NCI-H2081 (cell line): ENCODE measurements at regions not wholly inside any gene's neighbourhood (a gene's known extent, or its start where the extent isn't known, plus 50 kb on each side); places are given as distances from the start of the nearest gene placed in this dataset.
A peak's percentile ranks its signal among the peaks of the same experiment; 100 is the strongest.

Source experiments
- DNase-seq, 2 experiments: peaks; one replicate each; lab custom pipeline; 2025; lab: John Stamatoyannopoulos, UW

DNA sequence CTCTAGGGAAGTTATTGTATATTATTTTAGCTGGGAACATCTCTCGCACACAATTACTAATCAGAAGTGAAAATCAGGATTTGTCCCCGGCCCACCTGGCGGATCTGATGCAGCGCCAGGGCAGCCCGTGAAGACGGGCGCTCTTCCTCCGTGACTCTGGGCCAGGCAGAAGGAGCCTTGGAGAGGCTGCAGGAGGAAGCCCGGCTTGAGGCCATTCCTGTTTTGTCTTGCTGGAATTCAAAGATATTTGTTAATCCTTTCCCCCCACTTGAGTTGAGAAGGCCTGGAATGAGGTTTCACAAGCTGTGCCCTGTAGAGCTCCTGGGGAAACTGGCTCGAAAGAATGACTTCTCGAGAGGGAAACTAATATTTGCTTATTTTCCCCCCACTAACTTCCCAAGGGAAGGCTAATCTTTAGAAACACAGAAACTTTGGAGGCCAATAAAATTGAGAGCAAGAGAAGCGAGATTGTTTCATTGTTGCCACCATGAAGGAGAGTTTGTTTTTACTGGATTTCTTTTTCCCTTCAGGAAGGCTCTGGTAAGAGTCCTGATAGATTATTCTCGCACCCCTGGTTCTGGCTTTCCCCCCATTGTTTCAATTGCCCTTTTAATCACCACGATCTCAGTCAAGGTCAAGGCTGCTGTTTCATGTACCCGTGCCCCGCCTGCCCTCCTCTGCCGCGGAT lies 92.8 kb upstream of the SEPTIN5 start:
- no peak for DNase-seq

DNA sequence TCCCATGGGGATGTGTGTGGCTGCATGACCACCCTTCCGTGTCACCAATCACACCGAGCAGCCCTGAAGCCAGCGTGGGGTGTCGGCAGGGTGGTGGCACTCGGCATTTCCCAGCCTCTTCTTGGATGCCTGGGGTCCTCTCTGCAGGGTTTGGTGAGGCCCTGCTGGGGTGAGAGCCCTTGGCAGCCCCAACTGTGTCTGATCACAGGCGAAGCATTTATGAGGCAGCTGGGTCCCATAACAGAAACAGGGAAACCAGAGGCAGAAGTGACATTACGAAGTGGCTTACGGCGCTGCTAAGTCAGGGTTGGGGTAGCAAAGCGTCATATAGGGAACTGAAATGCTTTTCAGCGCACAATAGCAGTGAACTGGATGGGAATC lies 92.3 kb upstream of the SEPTIN5 start:
- DNase-seq: no peak

DNA sequence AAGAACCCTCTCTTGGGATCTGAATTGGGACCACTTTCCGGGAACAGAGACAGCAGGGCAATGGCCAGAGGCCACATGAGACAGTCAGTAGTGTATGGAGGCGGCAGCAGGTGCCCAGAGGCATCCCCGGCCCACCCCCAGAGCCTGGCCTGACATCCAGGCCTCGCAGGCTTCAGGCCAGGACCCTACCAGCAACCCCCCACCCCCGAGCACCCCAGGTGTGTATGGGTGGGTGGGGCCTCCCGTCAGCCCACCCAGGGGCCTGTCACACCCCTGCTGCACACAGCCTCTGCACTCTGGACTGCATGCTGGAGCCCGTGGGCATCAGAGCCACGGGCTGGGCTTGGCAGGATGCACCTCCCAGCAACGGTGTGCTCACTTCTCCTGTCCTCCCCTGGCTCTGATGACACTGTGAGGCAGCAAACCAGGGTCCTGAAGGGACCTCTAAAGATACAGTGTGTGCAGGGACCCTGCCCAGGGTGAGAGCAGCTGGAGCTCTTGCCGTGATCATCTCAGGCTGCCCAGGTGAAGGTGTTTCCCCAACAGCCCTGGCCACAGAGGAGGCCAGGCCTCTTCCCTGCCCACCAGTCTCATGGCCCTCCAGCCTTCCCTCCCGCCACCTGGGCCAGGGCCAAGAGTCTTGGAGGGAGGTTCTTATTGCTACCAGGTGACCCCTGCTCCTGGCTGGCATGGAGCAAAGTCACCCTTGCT lies 88.8 kb upstream of the SEPTIN5 start:
- no peak for DNase-seq

DNA sequence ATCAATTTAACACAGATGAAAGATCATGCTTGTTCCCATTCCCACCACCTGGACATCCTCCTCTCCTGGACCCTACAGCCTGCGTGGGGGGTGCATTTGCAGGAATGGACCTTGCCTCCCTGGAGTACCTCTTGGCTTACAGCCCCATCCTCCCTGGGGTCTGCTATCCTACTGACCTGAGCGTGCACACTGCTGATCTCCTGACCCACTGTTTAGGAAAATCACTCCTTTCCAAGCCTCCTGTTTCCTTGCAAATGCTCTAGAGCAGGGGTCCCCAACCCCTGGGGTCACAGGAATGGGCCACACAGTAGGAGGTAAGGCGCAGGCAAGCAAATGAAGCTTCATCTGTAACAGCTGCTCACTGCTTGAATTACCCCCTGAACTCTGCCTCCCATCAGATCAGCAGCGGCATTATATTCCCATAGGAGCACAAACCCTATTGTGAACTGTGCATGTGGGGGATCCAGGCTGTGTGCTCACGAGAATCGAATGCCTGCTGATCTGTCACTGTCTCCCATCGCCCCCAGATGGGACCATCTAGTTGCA lies 88.2 kb upstream of the SEPTIN5 start:
- DNase-seq: no peak

DNA sequence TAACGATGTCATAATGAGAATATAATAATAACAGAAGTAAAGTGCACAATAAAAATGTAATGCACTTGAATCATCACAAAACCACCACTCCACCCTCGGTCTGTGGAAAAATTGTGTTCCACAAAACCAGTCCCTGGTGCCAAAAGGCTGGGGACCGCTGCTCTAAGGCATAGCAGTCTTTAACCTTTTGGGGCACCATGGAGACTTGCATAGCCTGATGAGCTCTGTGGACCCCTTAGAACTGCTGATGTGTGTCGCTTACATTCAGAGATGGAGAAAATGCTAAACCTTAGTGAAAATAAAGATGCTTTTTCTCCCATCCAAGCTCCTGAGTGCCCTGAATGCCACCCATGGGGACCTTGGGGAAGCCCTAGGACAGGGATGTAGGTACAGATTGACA lies 87.6 kb upstream of the SEPTIN5 start:
- DNase-seq: no peak

DNA sequence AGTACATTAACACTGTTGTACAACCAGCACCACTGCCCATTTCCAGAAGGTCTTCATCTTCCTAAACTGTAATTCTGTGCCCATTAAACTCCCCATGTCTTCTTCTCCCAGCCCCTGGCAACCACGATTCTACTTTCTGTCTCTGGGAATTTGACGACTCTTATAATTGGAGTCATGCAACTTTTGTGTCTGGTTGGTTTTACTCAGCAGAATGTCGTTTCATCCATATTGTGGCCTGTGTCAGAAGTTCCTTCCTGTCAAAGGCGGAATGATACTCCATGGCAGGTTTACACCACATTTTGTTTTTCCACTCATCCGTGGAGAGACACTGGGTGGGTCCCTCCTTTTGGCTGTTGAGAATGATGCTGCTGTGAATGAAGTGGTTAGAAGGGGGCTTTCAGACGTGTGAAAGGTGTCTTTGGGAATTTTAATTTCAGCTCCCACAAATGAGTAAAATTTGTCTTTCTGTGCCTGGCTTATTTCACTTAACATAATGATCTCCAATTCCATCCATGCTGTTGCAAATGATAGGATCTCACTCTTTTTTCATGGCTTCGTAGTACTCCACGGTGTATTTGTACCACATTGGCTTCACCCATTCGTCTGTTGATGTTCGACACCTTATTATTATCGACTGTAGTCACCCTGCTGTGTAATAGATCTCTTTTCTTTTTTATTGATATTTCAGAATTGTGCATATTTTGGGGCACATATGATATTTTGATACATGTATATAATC lies 86.1 kb upstream of the SEPTIN5 start:
- no peak for DNase-seq

DNA sequence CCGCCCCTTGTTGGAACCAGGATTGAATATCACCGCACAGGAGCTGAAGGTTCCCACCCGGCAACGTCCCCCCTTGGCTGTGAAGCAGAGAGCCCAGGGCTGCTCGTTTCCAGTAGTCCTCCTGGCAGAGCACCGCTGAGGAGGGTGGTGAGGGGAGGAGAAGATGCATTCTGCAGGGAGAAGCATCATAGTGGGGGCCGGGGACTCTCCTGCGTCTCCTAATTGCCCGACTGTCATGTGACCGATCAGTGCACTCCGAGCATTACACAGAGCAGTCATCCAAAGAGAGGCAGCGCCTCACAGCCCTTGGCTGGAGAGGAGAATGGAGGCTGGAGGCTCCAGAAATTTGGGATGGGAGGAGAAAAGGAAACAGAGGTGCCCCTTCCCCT lies 85.0 kb upstream of the SEPTIN5 start:
- no peak for DNase-seq

DNA sequence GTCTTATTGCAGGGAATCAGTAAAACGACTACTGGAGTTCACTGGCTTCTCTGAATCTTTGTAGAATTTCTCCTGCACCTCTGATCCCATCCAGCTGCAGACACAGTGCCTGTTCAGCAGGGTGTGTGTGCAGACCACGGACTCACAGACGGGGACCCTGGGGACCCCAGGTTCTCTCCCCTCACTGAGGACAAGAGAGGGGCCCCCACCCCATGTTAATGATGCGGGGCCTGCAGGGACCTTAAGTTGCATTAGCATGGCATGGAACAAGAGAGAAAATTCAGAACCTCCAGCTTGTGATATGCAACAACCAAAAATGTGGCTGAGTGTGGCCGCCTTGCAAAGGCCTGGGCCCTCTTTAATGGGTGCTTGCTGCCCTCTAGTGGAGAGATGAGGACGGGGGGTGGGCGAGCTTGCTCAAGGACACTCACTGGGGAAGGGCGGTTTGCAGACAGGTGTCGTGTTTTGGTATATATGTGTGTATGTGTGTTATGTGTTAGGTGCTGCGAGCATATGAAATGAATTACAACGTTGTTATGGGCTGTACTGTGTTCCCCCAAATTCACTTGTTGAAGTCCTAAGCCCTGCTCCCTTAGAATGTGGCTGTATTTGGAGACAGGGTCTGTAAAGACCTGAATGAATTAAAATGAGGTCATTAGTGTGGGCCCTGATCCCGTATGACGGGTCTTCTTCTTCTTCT lies 84.4 kb upstream of the SEPTIN5 start:
- peak; percentile 76 to 88 for DNase-seq

DNA sequence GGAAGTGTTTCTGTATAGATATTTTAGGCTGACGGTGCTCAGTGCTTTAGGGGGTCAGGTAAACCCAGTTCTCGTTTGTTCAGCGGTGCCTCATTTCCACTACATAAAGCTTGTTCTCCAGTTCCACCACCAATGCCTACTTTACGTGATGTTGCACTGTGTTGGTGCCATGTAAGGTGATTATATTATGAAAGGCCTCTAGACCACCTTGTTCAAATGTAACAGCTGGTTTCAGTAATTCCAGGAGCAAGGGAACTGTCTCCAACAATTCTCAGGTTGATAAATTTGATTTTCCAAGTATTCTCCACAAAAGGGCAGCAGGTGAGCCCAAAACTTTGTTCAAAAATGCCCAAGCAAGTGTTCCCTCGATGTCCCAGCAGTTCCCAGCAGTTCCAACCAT lies 83.7 kb upstream of the SEPTIN5 start:
- DNase-seq: no peak

DNA sequence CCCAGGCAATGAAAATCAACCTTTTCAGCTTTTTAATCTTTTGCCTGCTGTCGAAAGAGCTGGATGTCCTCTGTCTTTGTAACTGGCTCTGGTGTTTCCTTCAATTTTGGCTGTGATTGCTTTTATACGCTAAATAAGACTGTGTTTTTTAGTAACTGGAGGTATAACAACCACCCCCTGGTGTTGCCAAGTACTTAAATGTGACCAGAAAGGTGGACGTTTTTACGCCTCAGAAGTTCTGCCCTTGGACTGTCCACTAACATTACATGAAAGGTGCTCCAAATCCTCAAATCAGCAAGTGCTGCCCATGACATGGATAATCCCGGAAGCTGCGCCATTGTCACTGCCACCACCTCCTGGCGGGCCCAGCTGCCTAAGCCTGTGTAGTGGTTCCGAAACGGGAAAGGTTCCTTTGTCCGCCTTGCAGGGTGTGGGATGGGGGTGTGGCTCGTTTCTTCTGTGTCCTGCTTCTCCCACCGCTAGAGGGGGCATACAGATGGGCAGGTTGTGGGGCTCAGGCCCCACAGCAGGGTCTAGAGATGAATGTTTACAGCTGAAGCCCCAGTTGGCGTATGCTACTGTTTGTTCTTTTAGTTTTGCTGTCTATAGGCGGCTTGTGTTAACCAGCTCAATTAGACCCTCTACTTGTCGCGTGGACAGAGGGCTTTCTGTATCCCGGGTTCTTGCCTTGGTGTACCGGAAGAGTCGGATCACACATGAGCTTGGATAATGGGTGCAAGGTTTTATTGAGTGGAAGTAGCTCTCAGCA lies 82.2 kb upstream of the SEPTIN5 start:
- DNase-seq: peak in 1 of 2 experiments; percentile 26

DNA sequence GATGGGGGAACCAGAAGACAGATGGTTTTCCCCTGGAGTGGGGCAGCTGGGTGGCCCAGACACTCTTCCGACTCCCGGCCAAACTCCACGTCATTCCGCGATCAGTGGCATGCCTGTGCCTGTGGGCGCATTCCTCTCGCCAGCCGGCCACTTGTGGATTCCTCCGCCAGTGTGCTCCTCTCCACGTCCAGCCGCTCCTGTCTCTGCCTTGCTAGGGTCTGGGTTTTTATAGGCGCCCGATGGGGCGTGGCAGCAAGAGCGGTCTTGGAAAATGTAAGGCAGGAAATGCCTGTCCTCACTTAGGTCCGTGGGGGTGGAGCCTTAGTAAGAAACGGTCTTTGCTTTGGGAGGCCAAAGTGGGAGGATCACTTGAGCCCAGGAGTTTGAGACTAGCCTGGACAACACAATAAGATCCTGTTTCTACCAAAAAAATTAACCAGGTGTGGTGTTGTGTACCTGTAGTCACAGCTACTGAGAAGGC lies 81.6 kb upstream of the SEPTIN5 start:
- DNase-seq: no peak

DNA sequence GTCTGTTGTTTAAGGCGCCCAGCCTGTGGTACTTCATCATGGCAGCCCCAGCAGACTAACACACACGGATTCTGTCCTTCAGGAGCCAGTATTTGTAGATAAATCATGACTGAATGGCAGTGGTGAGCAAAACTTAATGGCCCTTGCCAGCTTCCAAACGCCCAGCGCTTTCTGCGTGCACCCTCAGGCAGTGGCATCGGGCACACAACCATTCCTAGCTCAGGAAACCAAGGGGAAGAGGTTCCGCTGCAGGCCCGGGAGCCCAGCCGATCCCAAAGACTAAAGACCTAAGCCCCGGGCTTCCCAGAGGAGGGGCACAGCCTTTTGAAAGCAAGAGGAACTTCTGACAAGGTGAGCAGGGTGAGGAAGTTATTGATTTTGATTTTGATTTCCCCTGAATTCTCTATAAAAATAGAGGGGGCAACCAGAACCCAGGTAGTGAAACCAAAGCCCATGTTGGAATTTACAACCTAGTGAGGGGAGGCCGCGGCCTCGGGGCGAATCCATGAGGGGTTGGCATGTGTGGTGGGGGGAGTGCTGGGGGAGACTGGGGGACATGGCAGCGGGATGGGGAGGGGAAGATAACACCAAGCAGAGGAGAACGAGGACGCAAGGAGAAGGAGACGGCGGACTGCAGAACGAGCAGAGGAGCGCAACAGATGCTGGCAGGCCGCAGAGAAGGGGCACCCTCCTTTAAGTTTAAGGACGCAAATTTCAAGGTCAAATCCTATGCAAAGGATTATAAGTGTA lies 79.9 kb upstream of the SEPTIN5 start:
- no peak for DNase-seq

DNA sequence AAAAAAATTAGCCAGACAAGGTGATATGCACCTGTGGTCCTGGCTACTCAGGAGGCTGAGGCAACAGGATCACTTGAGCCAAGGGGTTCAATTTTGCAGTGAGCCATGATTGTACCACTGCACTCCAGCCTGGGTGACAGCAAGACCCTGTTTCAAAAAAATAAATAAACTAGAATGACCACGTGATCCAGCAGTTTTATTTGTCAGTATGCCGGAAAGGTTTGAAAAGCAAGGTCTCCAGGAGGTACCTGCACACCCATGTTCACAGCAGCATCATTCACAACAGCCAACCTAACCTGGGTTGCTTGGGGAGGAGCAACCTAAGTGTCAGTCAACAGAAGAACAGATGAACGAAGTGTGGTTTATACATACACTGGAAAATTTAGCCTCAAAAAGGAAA lies 78.7 kb upstream of the SEPTIN5 start:
- DNase-seq: no peak

DNA sequence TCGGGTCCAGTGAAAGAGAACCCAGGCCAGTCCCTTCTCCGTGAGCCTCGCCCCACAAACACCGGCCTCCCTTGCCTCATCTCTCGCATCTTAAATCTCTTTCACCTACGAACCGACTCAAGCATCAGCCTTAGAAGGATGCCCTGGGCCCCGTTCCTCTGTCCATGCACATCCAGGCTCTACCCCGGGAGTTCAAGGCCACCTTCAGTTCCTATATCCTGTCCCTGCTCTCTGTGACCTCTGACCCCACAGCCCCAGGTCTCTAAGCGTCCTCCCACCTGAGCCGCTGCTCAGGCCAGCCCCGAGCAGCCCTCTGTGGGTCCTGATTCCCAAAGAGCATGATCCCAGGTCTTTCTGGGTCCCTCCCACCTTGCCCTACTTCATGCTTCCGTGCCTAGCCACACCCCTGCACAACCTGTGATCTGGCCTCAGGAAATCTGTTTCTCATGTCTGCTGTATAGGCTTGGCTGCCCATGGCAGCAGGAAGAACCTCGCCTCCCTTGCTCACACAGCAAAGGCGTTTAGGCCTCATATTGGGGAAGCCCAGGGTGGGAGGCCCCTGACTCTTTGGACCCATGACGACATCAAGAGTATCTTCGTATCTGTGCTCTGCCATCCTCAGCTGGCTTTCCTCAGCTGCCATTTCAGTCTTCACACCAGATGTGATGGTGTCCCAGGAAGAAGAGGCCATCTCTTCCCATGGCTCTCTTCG lies 77.5 kb upstream of the SEPTIN5 start:
- no peak for DNase-seq

DNA sequence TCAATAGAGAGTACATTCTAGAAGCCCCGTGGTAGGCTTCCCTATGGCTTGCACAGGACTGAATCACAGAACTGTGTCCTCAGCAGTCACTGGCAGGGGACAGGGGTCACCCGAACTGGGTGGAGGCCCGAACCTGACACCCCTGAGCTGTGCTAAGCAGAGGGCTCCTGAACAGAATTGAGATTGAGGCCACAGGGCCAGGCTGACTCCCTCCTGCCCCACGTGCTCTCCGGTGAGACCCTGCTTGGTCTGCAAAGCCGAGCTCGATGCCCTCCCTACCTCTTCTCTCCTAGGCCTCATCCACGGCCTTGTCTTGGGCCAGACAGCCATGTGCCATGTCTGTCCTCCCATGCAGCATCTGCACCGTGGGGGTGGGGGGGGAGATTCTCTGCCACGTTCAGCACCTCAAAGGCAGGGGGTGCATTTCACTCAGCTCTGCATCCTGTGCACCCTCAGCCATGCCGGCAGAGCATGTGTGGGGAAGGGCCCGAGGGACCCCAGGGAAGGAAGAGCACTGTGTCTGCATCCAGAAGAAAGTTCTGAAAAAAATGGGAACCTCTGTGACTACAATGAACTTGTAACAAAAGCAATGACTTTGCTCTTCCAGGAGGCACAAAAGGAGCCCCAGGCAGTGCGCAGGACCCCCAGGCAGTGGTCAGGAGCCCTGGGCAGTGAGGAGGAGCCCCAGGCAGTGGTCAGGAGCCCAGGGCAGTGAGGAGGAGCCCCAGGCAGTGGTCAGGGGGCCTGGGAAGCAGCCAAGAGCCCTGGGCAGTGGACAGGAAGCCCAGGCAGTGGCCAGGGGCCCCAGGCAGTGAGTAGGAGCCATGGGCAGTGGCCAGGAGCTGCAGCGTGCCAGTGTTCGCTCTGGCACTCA lies 76.7 kb upstream of the SEPTIN5 start:
- no peak for DNase-seq

DNA sequence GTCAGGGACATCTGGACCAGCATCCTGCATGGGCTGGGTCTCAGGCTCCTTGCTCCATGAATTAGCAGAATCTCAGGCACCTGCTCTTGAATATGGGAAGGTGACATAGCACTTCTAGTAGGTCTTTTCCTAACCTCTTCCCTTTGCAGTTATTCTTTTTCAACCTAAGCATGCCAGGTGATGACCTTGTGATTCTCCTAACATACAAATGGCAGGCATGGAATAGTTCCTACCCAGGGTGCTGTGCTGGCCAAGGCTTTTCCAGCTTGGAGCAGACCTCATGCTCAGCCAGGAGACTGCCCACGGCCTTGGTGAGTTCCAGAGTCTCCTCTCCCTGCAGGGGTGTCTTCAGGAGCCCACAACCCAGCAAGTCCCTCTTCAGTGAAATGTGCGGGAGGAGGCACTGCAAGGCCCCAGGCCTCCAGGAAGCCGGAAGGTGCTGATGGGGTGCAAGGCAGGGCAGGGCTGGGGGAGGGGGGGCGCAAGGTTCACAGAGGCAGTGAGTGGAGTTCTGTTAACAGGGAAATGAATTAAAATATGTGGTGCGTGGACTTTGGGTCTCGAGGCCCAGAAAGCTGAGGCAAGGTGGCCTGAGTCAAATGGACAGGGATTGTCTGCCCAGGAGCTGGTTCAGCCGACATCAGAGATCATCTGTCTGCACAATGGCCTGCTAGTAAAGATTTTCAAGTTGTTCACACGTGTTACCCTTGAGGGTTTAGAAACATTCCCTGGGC lies 75.9 kb upstream of the SEPTIN5 start:
- no peak for DNase-seq

DNA sequence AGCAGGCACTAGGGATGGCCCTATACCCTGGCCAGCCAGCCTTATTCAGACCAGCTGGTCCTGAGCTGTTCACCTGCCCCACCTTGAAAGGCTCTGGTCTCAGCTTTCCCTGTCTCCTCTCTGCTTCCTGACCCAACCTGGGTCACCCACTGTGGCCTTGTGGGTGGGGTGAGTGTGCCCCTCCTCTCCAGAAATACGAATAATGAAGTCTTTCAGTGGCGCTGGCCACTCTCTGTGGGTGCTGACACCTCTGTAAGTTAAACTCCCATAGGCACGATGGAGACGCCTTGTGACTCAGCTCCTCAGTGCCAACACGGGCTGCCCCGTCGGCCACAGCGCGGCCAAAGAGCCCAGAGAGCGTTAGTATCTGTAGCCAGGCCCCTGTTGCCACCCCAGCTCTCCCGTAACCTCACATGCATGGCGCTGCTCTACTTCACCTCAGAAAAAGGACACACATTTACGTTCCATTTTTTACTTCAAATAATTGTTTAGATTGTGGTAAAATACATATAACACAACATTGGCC lies 74.6 kb upstream of the SEPTIN5 start:
- no peak for DNase-seq

DNA sequence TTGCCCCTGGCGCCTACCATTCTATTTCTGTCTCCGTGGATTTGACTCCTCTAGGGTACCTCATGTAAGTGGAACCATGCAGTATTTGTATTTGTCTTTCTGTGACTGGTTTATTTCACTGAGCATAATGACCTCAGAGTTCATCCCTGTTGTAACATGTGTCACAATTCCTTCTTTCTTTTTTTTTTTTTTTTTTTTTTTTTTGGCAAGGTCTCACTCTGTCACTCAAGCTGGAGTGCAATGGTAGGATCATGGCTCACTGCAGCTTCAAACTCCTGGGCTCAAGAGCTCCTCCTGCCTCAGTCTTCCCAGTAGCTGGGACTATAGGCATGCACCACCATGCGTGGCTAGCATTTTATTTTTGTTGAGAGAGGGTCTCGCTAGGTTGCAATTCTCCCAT lies 74.0 kb upstream of the SEPTIN5 start:
- no peak for DNase-seq
